Osteocyte (in vitro differentiated cells): ENCODE measurements at regions not wholly inside any gene's neighbourhood (a gene's known extent, or its start where the extent isn't known, plus 50 kb on each side); places are given as distances from the start of the nearest gene placed in this dataset.

Experiments used
- DNase-seq: peaks from one replicate; pipeline ENCODE4 v3.0.0; 2021; ENCODE audit warnings: mixed read lengths; ENCODE audit not compliant: unreplicated experiment; ENCODE audit errors: extremely low spot score
- H3K27ac Mint-ChIP-seq: one replicate; pipeline ENCODE4 v1.8.0; 2021; ENCODE audit warnings: mild to moderate bottlenecking, mixed read lengths; ENCODE audit not compliant: unreplicated experiment
- H3K27me3 Mint-ChIP-seq: one replicate; pipeline ENCODE4 v1.8.0; 2021; ENCODE audit warnings: mixed read lengths; ENCODE audit not compliant: unreplicated experiment
- H3K36me3 Mint-ChIP-seq: one replicate; pipeline ENCODE4 v1.8.0; 2021; ENCODE audit warnings: mixed read lengths; ENCODE audit not compliant: unreplicated experiment
- H3K4me1 Mint-ChIP-seq: one replicate; pipeline ENCODE4 v1.8.0; 2021; ENCODE audit warnings: mixed read lengths; ENCODE audit not compliant: unreplicated experiment
- H3K4me3 Mint-ChIP-seq: one replicate; pipeline ENCODE4 v1.8.0; 2021; ENCODE audit warnings: mild to moderate bottlenecking, moderate library complexity, mixed read lengths; ENCODE audit not compliant: unreplicated experiment
- H3K9me3 Mint-ChIP-seq: one replicate; pipeline ENCODE4 v1.8.0; 2021; ENCODE audit warnings: mixed read lengths; ENCODE audit not compliant: unreplicated experiment
- CTCF ChIP-seq: fragments of 200-600 bp; sonication (generic); IDR thresholded peaks from 2 replicates; pipeline ENCODE4 v1.5.0; 2021; ENCODE audit warnings: antibody characterized with exemption, mild to moderate bottlenecking, moderate library complexity

GRCh38 chr2:241974851-241975592, 105.5 kb downstream of the RTP5 start:
- H3K9me3 Mint-ChIP-seq = no peaks in the 10 kb centered on the region
- no peak for TF ChIP-seq CTCF
- DNase-seq = no peak
- no peak overlapping the region for H3K27ac Mint-ChIP-seq
- no peaks in the 10 kb centered on the region for H3K36me3 Mint-ChIP-seq
- H3K4me3 Mint-ChIP-seq = no peak overlapping the region
- no peaks in the 10 kb centered on the region for H3K4me1 Mint-ChIP-seq
- no peaks in the 10 kb centered on the region for H3K27me3 Mint-ChIP-seq

- Mint-ChIP-seq H3K36me3 (no peaks in the 10 kb centered on the region), H3K4me1 (no peaks in the 10 kb centered on the region), H3K4me3 (no peak overlapping the region), H3K27me3 (no peaks in the 10 kb centered on the region), H3K9me3 (no peaks in the 10 kb centered on the region), H3K27ac (no peak overlapping the region)
- TF ChIP-seq CTCF = no peak
- DNase-seq = no peak
These were observed 106.2 kb downstream of the RTP5 start for GRCh38 chr2:241975593-241976284.

GRCh38 chr2:241976296-241976695, 106.8 kb downstream of the RTP5 start:
- no peak for DNase-seq
- Mint-ChIP-seq H3K4me1 (no peaks in the 10 kb centered on the region), H3K36me3 (no peaks in the 10 kb centered on the region), H3K27me3 (no peaks in the 10 kb centered on the region), H3K9me3 (no peaks in the 10 kb centered on the region), H3K27ac (no peak overlapping the region), H3K4me3 (no peak overlapping the region)
- no peak for TF ChIP-seq CTCF

DNA sequence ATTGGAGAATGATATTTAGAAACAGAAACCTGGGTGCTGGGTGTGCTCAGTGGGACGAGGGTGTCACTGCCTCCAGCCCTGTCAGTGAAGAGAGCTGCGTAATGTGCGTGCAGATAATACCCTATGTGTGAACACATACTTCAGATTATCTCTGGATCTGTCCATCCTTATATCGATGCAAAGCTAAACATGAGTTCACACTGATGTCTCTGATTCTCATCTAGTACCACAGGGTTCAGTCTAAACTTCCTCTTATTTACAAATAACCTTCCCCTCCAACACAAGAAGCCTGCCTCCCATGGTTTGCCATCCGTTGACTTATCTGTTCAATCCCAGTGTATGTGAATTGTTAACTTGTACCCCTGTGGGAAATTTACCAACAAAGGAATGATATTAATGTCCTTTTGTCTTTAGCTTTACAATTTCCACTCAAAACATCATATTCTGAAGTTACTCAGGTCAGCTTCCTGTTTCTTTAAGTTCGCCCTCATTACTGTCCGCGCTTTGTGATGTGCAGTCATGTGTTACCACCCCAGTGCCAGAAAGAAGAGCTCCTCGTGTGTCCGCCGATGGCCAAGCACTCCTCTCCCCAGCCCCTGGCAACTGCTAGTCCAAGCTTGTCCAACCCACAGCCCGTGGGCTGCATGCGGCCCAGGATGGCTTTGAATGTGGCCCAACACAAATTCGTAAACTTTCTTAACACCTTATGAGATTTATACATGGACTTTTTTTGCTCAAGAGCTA, 108.2 kb downstream of the RTP5 start:
- Mint-ChIP-seq H3K36me3 (no peaks in the 10 kb centered on the region), H3K4me1 (no peaks in the 10 kb centered on the region), H3K9me3 (no peaks in the 10 kb centered on the region), H3K27me3 (no peaks in the 10 kb centered on the region), H3K4me3 (no peak overlapping the region), H3K27ac (no peak overlapping the region)
- no peak for DNase-seq
- TF ChIP-seq CTCF = no peak

DNA sequence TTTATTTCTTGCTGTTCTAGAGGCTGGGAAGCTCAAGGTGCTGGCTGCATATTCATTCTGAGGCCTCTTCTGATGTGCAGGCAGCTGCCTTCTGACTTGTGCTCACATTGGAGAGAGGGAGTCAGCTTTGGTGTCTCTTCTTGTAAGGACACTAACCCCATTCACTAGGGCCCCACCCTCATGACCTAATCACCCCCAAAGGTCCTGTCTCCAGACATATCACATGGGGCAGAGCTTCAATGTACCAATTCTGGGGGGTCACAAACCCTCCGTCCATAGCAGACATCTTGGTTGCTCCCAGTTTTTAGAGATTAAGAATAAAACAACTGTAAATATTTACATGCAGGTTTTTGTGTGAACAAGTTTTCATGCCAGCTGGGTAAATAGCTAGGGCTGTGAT, 109.1 kb downstream of the RTP5 start:
- H3K4me3 Mint-ChIP-seq = no peak overlapping the region
- no peak overlapping the region for H3K27ac Mint-ChIP-seq
- TF ChIP-seq CTCF = no peak
- no peaks in the 10 kb centered on the region for H3K27me3 Mint-ChIP-seq
- no peak for DNase-seq
- no peaks in the 10 kb centered on the region for H3K9me3 Mint-ChIP-seq
- H3K4me1 Mint-ChIP-seq = no peaks in the 10 kb centered on the region
- no peaks in the 10 kb centered on the region for H3K36me3 Mint-ChIP-seq
